Colonic mucosa (tissue), 4 donors: ENCODE measurements at regions not wholly inside any gene's neighbourhood (a gene's known extent, or its start where the extent isn't known, plus 50 kb on each side); places are given as distances from the start of the nearest gene placed in this dataset.

Experiments
- DNase-seq: peaks from one replicate; pipeline ENCODE4 v3.0.0-alpha.2; 2020
- H3K27ac ChIP-seq: fragments of 200-600 bp; one replicate; pipeline ENCODE4 v1.8.0; 2021
- H3K27me3 ChIP-seq: fragments of 200-600 bp; one replicate; pipeline ENCODE4 v1.8.0; 2021
- H3K36me3 ChIP-seq: fragments of 200-600 bp; one replicate; pipeline ENCODE4 v1.8.0; 2021
- H3K4me1 ChIP-seq: fragments of 200-600 bp; one replicate; pipeline ENCODE4 v1.8.0; 2021; ENCODE audit warnings: mild to moderate bottlenecking
- H3K4me3 ChIP-seq: fragments of 200-600 bp; one replicate; pipeline ENCODE4 v1.8.0; 2021
- H3K9ac ChIP-seq, 2 donors: one replicate each; pipeline ENCODE4 v1.7.0; 2013; ENCODE audit warnings: control low read depth in 2 of 2, low read depth in 2 of 2, low read length in 2 of 2
- H3K9me3 ChIP-seq: fragments of 200-600 bp; one replicate; pipeline ENCODE4 v1.8.0; 2021
- CTCF ChIP-seq: fragments of 200-600 bp; IDR thresholded peaks from one replicate; pipeline ENCODE4 v1.8.0; 2022; ENCODE audit warnings: antibody characterized with exemption, mild to moderate bottlenecking
- intact Hi-C: fragments of 100-400 bp; cut with DNase I; formaldehyde crosslinking; loops from one replicate; pipeline ENCODE4 v1.14.1; 2022
- donor health status: healthy.
- donor health status: DM: no; HTN: no; CAD: no.
- donor health status: DM: no; HTN: no; CAD: no.

- H3K9ac ChIP-seq: no peak overlapping the region
- no peaks in the 10 kb centered on the region for H3K36me3 ChIP-seq
- peaks cover 4% of the 10 kb centered on the region for H3K4me1 ChIP-seq
- no peak for TF ChIP-seq CTCF
- H3K27me3 ChIP-seq: no peaks in the 10 kb centered on the region
- no peak overlapping the region for H3K27ac ChIP-seq
- no peaks in the 10 kb centered on the region for H3K9me3 ChIP-seq
- DNase-seq: no peak
- no peak overlapping the region for H3K4me3 ChIP-seq
- intact Hi-C loops: loop anchor here (10.0 kb wide), 1 partner anchor 517 kb away; no protein-coding TSS in a partner anchor
Measured at GRCh38 chr15:98422130-98422478, 226.2 kb upstream of the IGF1R start.

- Histone ChIP-seq H3K27me3 (peaks cover 5% of the 10 kb centered on the region), H3K9ac (no peak overlapping the region), H3K27ac (no peak overlapping the region), H3K36me3 (no peaks in the 10 kb centered on the region), H3K4me3 (no peak overlapping the region), H3K9me3 (no peaks in the 10 kb centered on the region), H3K4me1 (peaks cover 4% of the 10 kb centered on the region)
- DNase-seq: no peak
- no peak for TF ChIP-seq CTCF
- intact Hi-C loops: loop anchor here (10.0 kb wide), 1 partner anchor 520 kb away; no protein-coding TSS in a partner anchor
Measured at GRCh38 chr15:98425173-98425572, 223.2 kb upstream of the IGF1R start.

GRCh38 chr15:98427321-98427720, 221.0 kb upstream of the IGF1R start:
- no peak for DNase-seq
- Histone ChIP-seq H3K4me3 (no peak overlapping the region), H3K27ac (no peak overlapping the region), H3K36me3 (no peaks in the 10 kb centered on the region), H3K9me3 (no peaks in the 10 kb centered on the region), H3K27me3 (peaks cover 5% of the 10 kb centered on the region), H3K9ac (no peak overlapping the region), H3K4me1 (no peaks in the 10 kb centered on the region)
- intact Hi-C loops: loop anchor here (10.0 kb wide), 1 partner anchor 523 kb away; no protein-coding TSS in a partner anchor
- TF ChIP-seq CTCF: no peak

- intact Hi-C loops: loop anchor here (10.0 kb wide), 1 partner anchor 524 kb away; no protein-coding TSS in a partner anchor
- Histone ChIP-seq H3K36me3 (no peaks in the 10 kb centered on the region), H3K4me3 (peak overlapping the region; percentile 22), H3K27me3 (peaks cover 5% of the 10 kb centered on the region), H3K4me1 (no peaks in the 10 kb centered on the region), H3K9ac (no peak overlapping the region), H3K27ac (no peak overlapping the region), H3K9me3 (no peaks in the 10 kb centered on the region)
- TF ChIP-seq CTCF: peak; percentile 88
- DNase-seq: peak; percentile 73
Measured at GRCh38 chr15:98428253-98428989, 219.9 kb upstream of the IGF1R start.

GRCh38 chr15:98431171-98431570, 217.2 kb upstream of the IGF1R start:
- DNase-seq: no peak
- Histone ChIP-seq H3K9ac (no peak overlapping the region), H3K4me1 (no peaks in the 10 kb centered on the region), H3K36me3 (no peaks in the 10 kb centered on the region), H3K27ac (no peak overlapping the region), H3K27me3 (peaks cover 5% of the 10 kb centered on the region), H3K4me3 (no peak overlapping the region), H3K9me3 (no peaks in the 10 kb centered on the region)
- intact Hi-C loops: no loop called here
- TF ChIP-seq CTCF: no peak
